B cell (primary cell): ENCODE measurements at regions not wholly inside any gene's neighbourhood (a gene's known extent, or its start where the extent isn't known, plus 50 kb on each side); places are given as distances from the start of the nearest gene placed in this dataset.

ENCODE experiments used
- ATAC-seq: fragments of 200-7000 bp; cut with Tn5 transposase; one replicate; pipeline ENCODE4 v1.10.0; 2021; ENCODE audit warnings: low read depth, mild to moderate bottlenecking, moderate number of reproducible peaks, moderate library complexity
- CTCF ChIA-PET: fragments of 350-600 bp; sonication (Branson Sonifier 250); formaldehyde crosslinking; loops from one replicate; lab custom pipeline; 2021; ENCODE audit warnings: antibody characterized with exemption, inconsistent platforms; lab: Charles Lee
- POLR2A ChIA-PET: fragments of 350-600 bp; sonication (Branson Sonifier 250); formaldehyde crosslinking; loops from one replicate; lab custom pipeline; 2021; ENCODE audit warnings: antibody characterized with exemption; lab: Charles Lee
- DNase-seq: peaks from one replicate; pipeline ENCODE4 v3.0.0; 2013
- H2AFZ ChIP-seq: 2 replicates; pipeline ENCODE4 v1.6.1; 2012; ENCODE audit warnings: mild to moderate bottlenecking, low read depth, low read length; ENCODE audit not compliant: insufficient read depth, poor library complexity, severe bottlenecking
- H3K27ac ChIP-seq, 2 donors: 1 replicate in 1 of 2; 2 replicates in 1 of 2; pipeline ENCODE4 v1.5.1; 2012 to 2013; ENCODE audit warnings: low read length in 2 of 2, mild to moderate bottlenecking in 2 of 2, moderate library complexity in 1 of 2
- H3K27me3 ChIP-seq, 4 experiments: fragments of 200-600 bp in 1 of 4; sonication (generic) in 1 of 4; replicated peaks in 1 of 4; 1 replicate in 2 of 4; 2 replicates in 2 of 4; pipeline versions ENCODE4 v1.6.1 to v1.7.0; 2013 to 2016; ENCODE audit warnings: low read length in 3 of 4, mild to moderate bottlenecking in 2 of 4, mixed read lengths in 1 of 4, moderate library complexity in 1 of 4; ENCODE audit not compliant: insufficient read depth in 4 of 4, control insufficient read depth in 3 of 4; ENCODE audit errors: control extremely low read depth in 1 of 4
- H3K36me3 ChIP-seq, 2 experiments: replicated peaks in 1 of 2; 1 replicate in 1 of 2; 2 replicates in 1 of 2; pipeline versions ENCODE4 v1.6.1 to v1.7.1; 2013; ENCODE audit warnings: low read length in 1 of 2; ENCODE audit not compliant: insufficient read depth in 2 of 2, control insufficient read depth in 1 of 2; ENCODE audit errors: control extremely low read depth in 1 of 2, extremely low read depth in 1 of 2
- H3K4me1 ChIP-seq, 2 donors: fragments of 200-600 bp in 1 of 2; sonication (generic) in 1 of 2; 1 replicate in 1 of 2; 2 replicates in 1 of 2; pipeline versions ENCODE4 v1.5.1 to v1.6.1; 2013 to 2017; ENCODE audit warnings: low read length in 2 of 2; ENCODE audit not compliant: control insufficient read depth in 2 of 2, insufficient read depth in 2 of 2
- H3K4me2 ChIP-seq: replicated peaks from 2 replicates; pipeline ENCODE3; 2012; ENCODE audit warnings: mild to moderate bottlenecking, low read depth, low read length; ENCODE audit not compliant: poor library complexity, severe bottlenecking
- H3K4me3 ChIP-seq, 5 experiments: fragments of 200-600 bp in 1 of 5; sonication (generic) in 1 of 5; 1 replicate in 3 of 5; 2 replicates in 2 of 5; pipeline versions ENCODE4 v1.5.1 to v1.7.0; 2011 to 2016; ENCODE audit warnings: low read length in 4 of 5, mild to moderate bottlenecking in 4 of 5, low read depth in 2 of 5, control low read depth in 1 of 5, moderate library complexity in 1 of 5; ENCODE audit not compliant: insufficient read depth in 1 of 5; ENCODE audit errors: control extremely low read depth in 1 of 5, extremely low read depth in 1 of 5
- H3K79me2 ChIP-seq: fragments of 200-600 bp; sonication (generic); one replicate; pipeline ENCODE4 v1.6.0; 2016; ENCODE audit warnings: low read length; ENCODE audit not compliant: control insufficient read depth, insufficient read depth
- H3K9ac ChIP-seq: fragments of 200-600 bp; sonication (generic); 2 replicates; pipeline ENCODE4 v1.6.1; 2017; ENCODE audit warnings: mild to moderate bottlenecking, low read length, moderate library complexity
- H3K9me3 ChIP-seq, 3 donors: one replicate each; pipeline versions ENCODE4 v1.6.1 to v1.7.1; 2013; ENCODE audit warnings: low read length in 2 of 3; ENCODE audit not compliant: control insufficient read depth in 2 of 3, insufficient read depth in 1 of 3; ENCODE audit errors: control extremely low read depth in 1 of 3
- H4K20me1 ChIP-seq: 2 replicates; pipeline ENCODE4 v1.6.0; 2012; ENCODE audit warnings: mild to moderate bottlenecking, low read length; ENCODE audit not compliant: insufficient read depth, control insufficient read depth, poor library complexity, severe bottlenecking
- H3K27ac Mint-ChIP-seq: one replicate; pipeline ENCODE4 v1.8.0; 2021; ENCODE audit warnings: mixed read lengths
- H3K27me3 Mint-ChIP-seq: one replicate; pipeline ENCODE4 v1.8.0; 2021; ENCODE audit warnings: mixed read lengths
- H3K4me1 Mint-ChIP-seq: one replicate; pipeline ENCODE4 v1.8.0; 2021; ENCODE audit warnings: mixed read lengths
- H3K4me3 Mint-ChIP-seq: one replicate; pipeline ENCODE4 v1.8.0; 2021; ENCODE audit warnings: mixed read lengths
- H3K9me3 Mint-ChIP-seq: one replicate; pipeline ENCODE4 v1.8.0; 2022; ENCODE audit warnings: mixed read lengths; ENCODE audit not compliant: insufficient read depth
- EZH2 ChIP-seq: IDR thresholded peaks from 2 replicates; pipeline ENCODE4 v1.6.1; 2012; ENCODE audit warnings: borderline replicate concordance, low read depth, mild to moderate bottlenecking, moderate library complexity, low read length; ENCODE audit not compliant: insufficient read depth, poor library complexity, severe bottlenecking
- WGBS: methylation state at CpG from one replicate; pipeline ENCODE4 v1.1.5; 2013; ENCODE audit warnings: missing lambda C conversion rate; ENCODE audit not compliant: insufficient coverage; 5-methylcytosine and 5-hydroxymethylcytosine counted together
- intact Hi-C: fragments of 100-400 bp; cut with micrococcal nuclease; formaldehyde crosslinking; loops from one replicate; pipeline ENCODE4 v1.10.0; 2022
- TF ChIP-seq, protein P1 (sequence below): fragments of 200-600 bp; IDR thresholded peaks from one replicate; pipeline ENCODE4 v1.8.0; 2022; ENCODE audit warnings: antibody characterized with exemption, mild to moderate bottlenecking

DNA sequence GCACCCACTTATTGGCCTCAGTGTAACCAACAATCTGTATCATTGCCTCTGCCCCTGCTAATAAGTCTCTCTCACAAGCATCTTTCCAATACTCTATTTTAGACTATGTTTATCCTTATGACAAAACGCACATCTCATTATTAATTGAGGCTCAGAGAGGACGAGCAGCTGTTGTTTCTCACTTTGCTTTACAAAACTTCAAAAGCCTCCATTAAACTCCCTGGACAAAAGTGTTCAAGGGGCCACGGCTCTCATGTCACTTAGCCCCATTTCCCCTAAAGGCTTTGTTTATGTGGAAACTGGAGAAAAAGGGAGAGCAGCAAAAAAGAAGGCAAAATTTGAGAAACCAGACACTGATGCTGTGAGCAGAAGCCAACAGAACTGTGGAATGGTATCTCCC is 180.0 kb upstream of the LNX1 start:
- no peaks in the 10 kb centered on the region for H3K27me3 ChIP-seq
- H3K79me2 ChIP-seq: no peaks in the 10 kb centered on the region
- ChIA-PET POLR2A (no interaction called here), CTCF (no interaction called here)
- no peak overlapping the region for H2AFZ ChIP-seq
- DNase-seq (no peak), ATAC-seq (no peak)
- 100% methylated on average over 1 of the region's 3 CpGs for WGBS
- H3K4me3 ChIP-seq: no peak overlapping the region
- H3K9ac ChIP-seq: no peak overlapping the region
- no peaks in the 10 kb centered on the region for H3K9me3 ChIP-seq
- no peaks in the 10 kb centered on the region for H3K4me1 Mint-ChIP-seq
- H3K27me3 Mint-ChIP-seq: no peaks in the 10 kb centered on the region
- H4K20me1 ChIP-seq: no peaks in the 10 kb centered on the region
- no peak overlapping the region for H3K27ac ChIP-seq
- no peak overlapping the region for H3K4me3 Mint-ChIP-seq
- H3K9me3 Mint-ChIP-seq: no peaks in the 10 kb centered on the region
- H3K36me3 ChIP-seq: no peaks in the 10 kb centered on the region
- H3K4me1 ChIP-seq: no peaks in the 10 kb centered on the region
- no peak overlapping the region for H3K4me2 ChIP-seq
- no peak overlapping the region for H3K27ac Mint-ChIP-seq
- TF ChIP-seq EZH2: no peak
- TF ChIP-seq, protein P1, sequence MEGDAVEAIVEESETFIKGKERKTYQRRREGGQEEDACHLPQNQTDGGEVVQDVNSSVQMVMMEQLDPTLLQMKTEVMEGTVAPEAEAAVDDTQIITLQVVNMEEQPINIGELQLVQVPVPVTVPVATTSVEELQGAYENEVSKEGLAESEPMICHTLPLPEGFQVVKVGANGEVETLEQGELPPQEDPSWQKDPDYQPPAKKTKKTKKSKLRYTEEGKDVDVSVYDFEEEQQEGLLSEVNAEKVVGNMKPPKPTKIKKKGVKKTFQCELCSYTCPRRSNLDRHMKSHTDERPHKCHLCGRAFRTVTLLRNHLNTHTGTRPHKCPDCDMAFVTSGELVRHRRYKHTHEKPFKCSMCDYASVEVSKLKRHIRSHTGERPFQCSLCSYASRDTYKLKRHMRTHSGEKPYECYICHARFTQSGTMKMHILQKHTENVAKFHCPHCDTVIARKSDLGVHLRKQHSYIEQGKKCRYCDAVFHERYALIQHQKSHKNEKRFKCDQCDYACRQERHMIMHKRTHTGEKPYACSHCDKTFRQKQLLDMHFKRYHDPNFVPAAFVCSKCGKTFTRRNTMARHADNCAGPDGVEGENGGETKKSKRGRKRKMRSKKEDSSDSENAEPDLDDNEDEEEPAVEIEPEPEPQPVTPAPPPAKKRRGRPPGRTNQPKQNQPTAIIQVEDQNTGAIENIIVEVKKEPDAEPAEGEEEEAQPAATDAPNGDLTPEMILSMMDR: no peak
- intact Hi-C loops: no loop called here

DNA sequence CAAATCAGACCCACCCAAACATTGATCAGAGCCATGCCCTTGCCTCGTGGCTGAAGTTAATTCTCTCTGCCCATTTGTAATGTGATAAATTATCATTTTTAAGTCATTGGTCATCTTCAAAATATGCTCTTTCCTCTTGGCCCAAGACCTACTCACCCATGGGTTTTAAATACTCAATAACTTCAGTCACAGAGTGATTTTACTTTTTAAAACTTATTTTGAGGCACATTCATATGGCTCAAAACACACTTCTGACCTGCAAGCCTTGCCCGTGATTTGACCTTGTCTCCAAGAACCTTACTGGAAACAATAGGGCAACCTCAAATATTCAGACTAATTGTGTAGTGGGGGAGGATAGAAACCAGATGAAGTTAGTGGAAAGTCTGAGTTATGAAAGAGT is 176.2 kb upstream of the LNX1 start:
- Histone ChIP-seq H3K4me2 (no peak overlapping the region), H3K79me2 (no peaks in the 10 kb centered on the region), H3K27me3 (no peaks in the 10 kb centered on the region), H3K4me3 (no peak overlapping the region), H3K36me3 (no peaks in the 10 kb centered on the region), H4K20me1 (no peaks in the 10 kb centered on the region), H2AFZ (no peak overlapping the region), H3K9me3 (no peaks in the 10 kb centered on the region), H3K27ac (no peak overlapping the region), H3K9ac (no peak overlapping the region), H3K4me1 (peaks cover 6 to 7% of the 10 kb centered on the region in 2 donors)
- Mint-ChIP-seq H3K27me3 (no peaks in the 10 kb centered on the region), H3K9me3 (no peaks in the 10 kb centered on the region), H3K4me1 (peaks cover 11% of the 10 kb centered on the region), H3K27ac (no peak overlapping the region), H3K4me3 (no peak overlapping the region)
- intact Hi-C loops: no loop called here
- ATAC-seq (no peak), DNase-seq (no peak)
- ChIA-PET CTCF (no interaction called here), POLR2A (no interaction called here)
- WGBS: no CpG with 5 or more reads among the region's 2 CpGs
- TF ChIP-seq, protein P1: no peak
- no peak for TF ChIP-seq EZH2
